ENCODE measurements at regions not wholly inside any gene's neighbourhood (a gene's known extent, or its start where the extent isn't known, plus 50 kb on each side); places are given as distances from the start of the nearest gene placed in this dataset.

GRCh38 chr15:46671336-46671735 is 1036.5 kb downstream of the SQOR start:
- DNase-seq, result no peak

GRCh38 chr15:46672041-46672440 is 1037.2 kb downstream of the SQOR start:
- DNase-seq, result no peak

- no peak for DNase-seq
Measured at GRCh38 chr15:46676233-46677206, 1040.8 kb upstream of the SEMA6D start.

GRCh38 chr15:46677491-46677890 is 1039.8 kb upstream of the SEMA6D start:
- DNase-seq, result no peak

- no peak for DNase-seq
Measured at GRCh38 chr15:46681901-46682300, 1035.4 kb upstream of the SEMA6D start.

- no peak for DNase-seq
Measured at GRCh38 chr15:46682969-46683791, 1034.1 kb upstream of the SEMA6D start.

- no peak for DNase-seq
Measured at GRCh38 chr15:46685096-46685495, 1032.2 kb upstream of the SEMA6D start.

- no peak for DNase-seq
Measured at GRCh38 chr15:46685681-46686080, 1031.6 kb upstream of the SEMA6D start.

GRCh38 chr15:46696281-46696680 is 1021.0 kb upstream of the SEMA6D start:
- no peak for DNase-seq

- DNase-seq, result no peak
Measured at GRCh38 chr15:46701346-46701745, 1016.0 kb upstream of the SEMA6D start.

- DNase-seq, result no peak
Measured at GRCh38 chr15:46701896-46702295, 1015.4 kb upstream of the SEMA6D start.

GRCh38 chr15:46703020-46703861 is 1014.1 kb upstream of the SEMA6D start:
- DNase-seq, result no peak

GRCh38 chr15:46703871-46704637 is 1013.3 kb upstream of the SEMA6D start:
- no peak for DNase-seq

- DNase-seq, result no peak
Measured at GRCh38 chr15:46707452-46707851, 1009.9 kb upstream of the SEMA6D start.

GRCh38 chr15:46708226-46708625 is 1009.1 kb upstream of the SEMA6D start:
- DNase-seq, result no peak

- DNase-seq, result no peak
Measured at GRCh38 chr15:46709460-46710083, 1007.7 kb upstream of the SEMA6D start.

GRCh38 chr15:46710401-46710960 is 1006.8 kb upstream of the SEMA6D start:
- DNase-seq, result no peak

- DNase-seq, result no peak
Measured at GRCh38 chr15:46713045-46713444, 1004.3 kb upstream of the SEMA6D start.

GRCh38 chr15:46714950-46715349 is 1002.4 kb upstream of the SEMA6D start:
- DNase-seq, result no peak

GRCh38 chr15:46723308-46723707 is 994.0 kb upstream of the SEMA6D start:
- no peak for DNase-seq

GRCh38 chr15:46732060-46732459 is 985.2 kb upstream of the SEMA6D start:
- no peak for DNase-seq

Data from inflammatory macrophage (primary cell).